Spleen (tissue), 11 donors: ENCODE measurements at regions not wholly inside any gene's neighbourhood (a gene's known extent, or its start where the extent isn't known, plus 50 kb on each side); places are given as distances from the start of the nearest gene placed in this dataset.

ENCODE experiments used
- DNase-seq: peaks from one replicate; pipeline ENCODE4 v3.0.0-alpha.2; 2020
- H3K27ac ChIP-seq, 8 donors: fragments of 200-600 bp; sonication (generic) in 7 of 8; 1 replicate in 4 of 8; 2 replicates in 4 of 8; pipeline versions ENCODE4 v1.5.0 to v1.8.0; 2016 to 2021; ENCODE audit warnings: inconsistent platforms in 4 of 8, mild to moderate bottlenecking in 4 of 8, moderate library complexity in 1 of 8
- H3K27me3 ChIP-seq, 7 donors: fragments of 200-600 bp; sonication (generic) in 6 of 7; replicated peaks in 1 of 7; 1 replicate in 4 of 7; 2 replicates in 3 of 7; pipeline versions ENCODE4 v1.5.0 to v1.8.0; 2016 to 2021; ENCODE audit warnings: inconsistent platforms in 3 of 7, mild to moderate bottlenecking in 1 of 7
- H3K36me3 ChIP-seq, 6 donors: fragments of 200-600 bp; sonication (generic) in 5 of 6; 1 replicate in 4 of 6; 2 replicates in 2 of 6; pipeline versions ENCODE4 v1.5.0 to v1.8.0; 2016 to 2021; ENCODE audit warnings: inconsistent platforms in 2 of 6
- H3K4me1 ChIP-seq, 6 donors: fragments of 200-600 bp; sonication (generic) in 5 of 6; 1 replicate in 3 of 6; 2 replicates in 3 of 6; pipeline versions ENCODE4 v1.5.0 to v1.8.0; 2016 to 2021; ENCODE audit warnings: inconsistent platforms in 3 of 6
- H3K4me3 ChIP-seq, 8 donors: fragments of 200-600 bp; sonication (generic) in 7 of 8; 1 replicate in 4 of 8; 2 replicates in 4 of 8; pipeline versions ENCODE4 v1.5.0 to v1.8.0; 2016 to 2021; ENCODE audit warnings: inconsistent platforms in 4 of 8, mild to moderate bottlenecking in 4 of 8, moderate library complexity in 2 of 8
- H3K9me3 ChIP-seq, 8 donors: fragments of 200-600 bp; sonication (generic) in 7 of 8; 1 replicate in 4 of 8; 2 replicates in 4 of 8; pipeline versions ENCODE4 v1.5.0 to v1.8.0; 2016 to 2021; ENCODE audit warnings: inconsistent platforms in 4 of 8
- CTCF ChIP-seq, 11 experiments: fragments of 200-600 bp in 7 of 11; fragments of 450-650 bp in 4 of 11; sonication (generic) in 4 of 11; IDR thresholded peaks in 8 of 11; conservative IDR thresholded peaks in 3 of 11; 1 replicate in 7 of 11; 2 replicates in 4 of 11; pipeline versions ENCODE4 v1.4.0 to v1.8.0; 2016 to 2021; ENCODE audit warnings: antibody characterized with exemption in 11 of 11, inconsistent platforms in 4 of 11, mild to moderate bottlenecking in 1 of 11
- POLR2A ChIP-seq, 3 donors: fragments of 450-650 bp; IDR thresholded peaks; one replicate each; pipeline ENCODE4 v1.5.1; 2017; ENCODE audit warnings: antibody characterized with exemption in 3 of 3, mild to moderate bottlenecking in 1 of 3
- POLR2AphosphoS5 ChIP-seq, 3 donors: sonication (generic); formaldehyde crosslinking; IDR thresholded peaks; one replicate each; pipeline ENCODE4 v1.5.1; 2017; ENCODE audit warnings: antibody characterized with exemption in 3 of 3
- WGBS, 5 donors: extraction: QIAGEN DNeasy Blood & Tissue Kit in 3 of 5; methylation state at CpG; one replicate each; pipeline versions ENCODE4 v1.1.5 to v1.1.7; 2013 to 2018; 5-methylcytosine and 5-hydroxymethylcytosine counted together
- intact Hi-C: fragments of 100-400 bp; cut with DNase I; formaldehyde crosslinking; loops from one replicate; pipeline ENCODE4 v1.15.0; 2023; ENCODE audit warnings: low total_unique reads
- donor health status: healthy with polysubstance abuse.
- donor health status: DM: no; HTN: no; CAD: no; lungs with moderate emphysema.
- donor health status: DM: no; HTN: no; CAD: no.
- donor health status: Bipolar disorder and iron deficiency.
- donor health status: healthy.
- donor health status: DM: no; HTN: no; CAD: no.
- donor health status: DM: yes; HTN: yes; CAD: no.

GRCh38 chr6:82072121-82072521, 175.4 kb downstream of the IBTK start:
- intact Hi-C loops = no loop called here
- DNase-seq = no peak
- no peak overlapping the region for H3K4me3 ChIP-seq
- H3K27ac ChIP-seq = no peak overlapping the region
- H3K4me1 ChIP-seq = no peaks in the 10 kb centered on the region
- 38 to 69% (median 53%) methylated on average over 1 of the region's 1 CpG for WGBS, 5 donors
- H3K27me3 ChIP-seq = no peaks in the 10 kb centered on the region
- TF ChIP-seq CTCF (IDR thresholded peaks at IDR 0.05 in 8 of 11, conservative IDR thresholded peaks at IDR 0.05 in 3 of 11) (no peak), POLR2AphosphoS5 (IDR thresholded peaks at IDR 0.05) (no peak), POLR2A (IDR thresholded peaks at IDR 0.05) (no peak)
- H3K9me3 ChIP-seq = no peaks in the 10 kb centered on the region
- no peaks in the 10 kb centered on the region for H3K36me3 ChIP-seq

GRCh38 chr6:82068721-82069120, 178.8 kb downstream of the IBTK start:
- TF ChIP-seq POLR2A (IDR thresholded peaks at IDR 0.05) (no peak), POLR2AphosphoS5 (IDR thresholded peaks at IDR 0.05) (no peak), CTCF (IDR thresholded peaks at IDR 0.05 in 8 of 11, conservative IDR thresholded peaks at IDR 0.05 in 3 of 11) (no peak)
- Histone ChIP-seq H3K9me3 (no peaks in the 10 kb centered on the region), H3K36me3 (no peaks in the 10 kb centered on the region), H3K27me3 (no peaks in the 10 kb centered on the region), H3K4me1 (no peaks in the 10 kb centered on the region), H3K4me3 (no peak overlapping the region), H3K27ac (no peak overlapping the region)
- 31 to 46% (median 44%) methylated on average over 2 of the region's 2 CpGs for WGBS, 5 donors
- DNase-seq = no peak
- intact Hi-C loops = no loop called here

GRCh38 chr6:82066991-82067411, 180.5 kb downstream of the IBTK start:
- DNase-seq = no peak
- no peaks in the 10 kb centered on the region for H3K9me3 ChIP-seq
- no peaks in the 10 kb centered on the region for H3K27me3 ChIP-seq
- no peaks in the 10 kb centered on the region for H3K4me1 ChIP-seq
- no peak overlapping the region for H3K4me3 ChIP-seq
- peak overlapping the region in 5 of 8 donors; percentile 23 to 49 (median 40) for H3K27ac ChIP-seq
- intact Hi-C loops = no loop called here
- 36 to 49% (median 38%) methylated on average over 4 of the region's 4 CpGs for WGBS, 5 donors
- no peak for TF ChIP-seq POLR2A (IDR thresholded peaks at IDR 0.05)
- TF ChIP-seq POLR2AphosphoS5 (IDR thresholded peaks at IDR 0.05) = no peak
- TF ChIP-seq CTCF (IDR thresholded peaks at IDR 0.05 in 8 of 11, conservative IDR thresholded peaks at IDR 0.05 in 3 of 11) = no peak
- H3K36me3 ChIP-seq = no peaks in the 10 kb centered on the region

- DNase-seq = no peak
- Histone ChIP-seq H3K4me3 (no peak overlapping the region), H3K9me3 (no peaks in the 10 kb centered on the region), H3K4me1 (no peaks in the 10 kb centered on the region), H3K36me3 (no peaks in the 10 kb centered on the region), H3K27me3 (no peaks in the 10 kb centered on the region), H3K27ac (no peak overlapping the region)
- intact Hi-C loops = no loop called here
- TF ChIP-seq CTCF (IDR thresholded peaks at IDR 0.05 in 8 of 11, conservative IDR thresholded peaks at IDR 0.05 in 3 of 11) (no peak), POLR2AphosphoS5 (IDR thresholded peaks at IDR 0.05) (no peak), POLR2A (IDR thresholded peaks at IDR 0.05) (no peak)
These were observed 181.3 kb downstream of the IBTK start for GRCh38 chr6:82066196-82066595.
